Left colon (tissue), 2 donors: ENCODE measurements at regions not wholly inside any gene's neighbourhood (a gene's known extent, or its start where the extent isn't known, plus 50 kb on each side); places are given as distances from the start of the nearest gene placed in this dataset.
"Not testable (repeated sequence)": the region's sequence is repeated elsewhere in the genome, so short reads cannot be mapped to it uniquely, and the experiment has no call there.

ENCODE experiments used
- ATAC-seq: fragments of 200-7000 bp; cut with Tn5 transposase; one replicate; pipeline ENCODE4 v1.9.1; 2020; ENCODE audit warnings: mild to moderate bottlenecking, moderate library complexity
- DNase-seq, 2 donors: peaks; one replicate each; pipeline ENCODE4 v3.0.0-alpha.2; 2020
- intact Hi-C, 2 donors: fragments of 100-400 bp; cut with DNase I in 1 of 2; cut with micrococcal nuclease in 1 of 2; formaldehyde crosslinking; loops; one replicate each; pipeline versions ENCODE4 v1.11.2 to v1.14.0; 2022; cut with DNase I, micrococcal nuclease
- donor health status: DM: no; HTN: no; CAD: no.
- donor health status: DM: yes; HTN: yes; CAD: no.

GRCh38 chr9:108048406-108049025 lies 558.9 kb upstream of the KLF4 start:
- DNase-seq (no peak), ATAC-seq (no peak)
- intact Hi-C loops, result no loop called here

- DNase-seq, intact Hi-C loops, ATAC-seq: not testable (repeated sequence)
These were observed 558.2 kb upstream of the KLF4 start for GRCh38 chr9:108047777-108048176.

- no peak for ATAC-seq
- intact Hi-C loops, result no loop called here
These were observed 557.7 kb upstream of the KLF4 start for GRCh38 chr9:108047264-108047663.

GRCh38 chr9:108045851-108046250 lies 556.3 kb upstream of the KLF4 start:
- intact Hi-C loops, result no loop called here
- DNase-seq (no peak), ATAC-seq (no peak)

More at GRCh38 chr9:108047264-108047663, 557.7 kb upstream of the KLF4 start:
- DNase-seq, result no peak

- no peak for ATAC-seq
- intact Hi-C loops, result no loop called here
- DNase-seq, result no peak
These were observed 554.0 kb upstream of the KLF4 start for GRCh38 chr9:108043585-108043984.

GRCh38 chr9:108041551-108041950 lies 552.0 kb upstream of the KLF4 start:
- no peak for ATAC-seq

GRCh38 chr9:108040783-108041182 lies 551.2 kb upstream of the KLF4 start:
- no peak for ATAC-seq
- intact Hi-C loops, result no loop called here
- no peak for DNase-seq

More at GRCh38 chr9:108041551-108041950, 552.0 kb upstream of the KLF4 start:
- intact Hi-C loops, result no loop called here
- no peak for DNase-seq

- DNase-seq, result no peak
- ATAC-seq, result no peak
- intact Hi-C loops, result no loop called here
These were observed 549.9 kb upstream of the KLF4 start for GRCh38 chr9:108039493-108039892.

GRCh38 chr9:108039012-108039411 lies 549.4 kb upstream of the KLF4 start:
- DNase-seq, result no peak
- ATAC-seq, result no peak
- intact Hi-C loops, result no loop called here

- intact Hi-C loops, result no loop called here
- ATAC-seq (no peak), DNase-seq (no peak)
These were observed 545.9 kb upstream of the KLF4 start for GRCh38 chr9:108035487-108035886.

- DNase-seq (no peak), ATAC-seq (no peak)
- intact Hi-C loops, result no loop called here
These were observed 544.7 kb upstream of the KLF4 start for GRCh38 chr9:108033976-108034964.

GRCh38 chr9:108032079-108032478 lies 542.5 kb upstream of the KLF4 start:
- ATAC-seq, intact Hi-C loops: not testable (repeated sequence)
- peak; percentile 25 to 37 for DNase-seq

GRCh38 chr9:108031221-108031620 lies 541.7 kb upstream of the KLF4 start:
- intact Hi-C loops, ATAC-seq, DNase-seq: not testable (repeated sequence)

GRCh38 chr9:108026718-108027117 lies 537.1 kb upstream of the KLF4 start:
- ATAC-seq, DNase-seq, intact Hi-C loops: not testable (repeated sequence)

- intact Hi-C loops, result no loop called here
- DNase-seq, result no peak
- no peak for ATAC-seq
These were observed 535.0 kb upstream of the KLF4 start for GRCh38 chr9:108024604-108025003.

- intact Hi-C loops, result no loop called here
- DNase-seq, result no peak
- no peak for ATAC-seq
These were observed 532.8 kb upstream of the KLF4 start for GRCh38 chr9:108022246-108022935.

- ATAC-seq, result no peak
- intact Hi-C loops, result no loop called here
- no peak for DNase-seq
These were observed 531.6 kb upstream of the KLF4 start for GRCh38 chr9:108021096-108021710.

- ATAC-seq (no peak), DNase-seq (no peak)
- intact Hi-C loops, result no loop called here
These were observed 530.3 kb upstream of the KLF4 start for GRCh38 chr9:108019821-108020220.

- ATAC-seq, result no peak
- DNase-seq, result no peak
- intact Hi-C loops, result no loop called here
These were observed 528.1 kb upstream of the KLF4 start for GRCh38 chr9:108017671-108018070.
